Embryonic facial prominence (tissue), 1 donor: ENCODE measurements at regions not wholly inside any gene's neighbourhood (a gene's known extent, or its start where the extent isn't known, plus 50 kb on each side); places are given as distances from the start of the nearest gene placed in this dataset.

Source experiments
- DNase-seq: peaks from one replicate; pipeline ENCODE4 v3.0.0-alpha.2; 2016; ENCODE audit errors: extremely low spot score

- no peak for DNase-seq
These were observed 100.2 kb downstream of the PERP start for GRCh38 chr6:138007014-138007472.

- no peak for DNase-seq
These were observed 98.4 kb downstream of the PERP start for GRCh38 chr6:138008791-138009190.

GRCh38 chr6:138011413-138011812, 95.8 kb downstream of the PERP start:
- DNase-seq, result no peak

- no peak for DNase-seq
These were observed 94.5 kb downstream of the PERP start for GRCh38 chr6:138012682-138013081.

GRCh38 chr6:138013959-138014358, 93.3 kb downstream of the PERP start:
- no peak for DNase-seq

GRCh38 chr6:138017166-138017757, 90.0 kb downstream of the PERP start:
- no peak for DNase-seq

- no peak for DNase-seq
These were observed 88.9 kb downstream of the PERP start for GRCh38 chr6:138018297-138018696.

GRCh38 chr6:138025528-138025978, 81.7 kb downstream of the PERP start:
- no peak for DNase-seq

GRCh38 chr6:138026342-138026741, 80.9 kb downstream of the PERP start:
- DNase-seq, result no peak

- no peak for DNase-seq
These were observed 78.3 kb downstream of the PERP start for GRCh38 chr6:138028893-138029292.

GRCh38 chr6:138030872-138031271, 76.3 kb downstream of the PERP start:
- DNase-seq, result no peak

GRCh38 chr6:138031417-138031816, 75.8 kb downstream of the PERP start:
- DNase-seq, result no peak

- DNase-seq, result no peak
These were observed 75.4 kb downstream of the PERP start for GRCh38 chr6:138031850-138032249.

GRCh38 chr6:138032571-138032970, 74.6 kb downstream of the PERP start:
- no peak for DNase-seq

- DNase-seq, result no peak
These were observed 73.0 kb downstream of the PERP start for GRCh38 chr6:138034229-138034628.

- DNase-seq, result no peak
These were observed 72.1 kb downstream of the PERP start for GRCh38 chr6:138035070-138035469.

GRCh38 chr6:138036111-138036510, 71.1 kb downstream of the PERP start:
- DNase-seq, result no peak

GRCh38 chr6:138037009-138037504, 70.2 kb downstream of the PERP start:
- no peak for DNase-seq

GRCh38 chr6:138038142-138038870, 68.9 kb downstream of the PERP start:
- DNase-seq, result no peak
